Activated CD4-positive, alpha-beta memory T cell treated with anti-CD3 and anti-CD28 coated beads for 36 hours (primary cell): ENCODE measurements at regions not wholly inside any gene's neighbourhood (a gene's known extent, or its start where the extent isn't known, plus 50 kb on each side); places are given as distances from the start of the nearest gene placed in this dataset.

Experiments
- CTCF ChIA-PET: fragments of 350-600 bp; sonication (Branson Sonifier 250); formaldehyde crosslinking; loops from one replicate; lab custom pipeline; 2021; ENCODE audit warnings: antibody characterized with exemption, inconsistent platforms; lab: Charles Lee
- POLR2A ChIA-PET: fragments of 350-600 bp; sonication (Branson Sonifier 250); formaldehyde crosslinking; loops from one replicate; lab custom pipeline; 2021; ENCODE audit warnings: antibody characterized with exemption; lab: Charles Lee
- DNase-seq: peaks from one replicate; pipeline ENCODE4 v3.0.0-alpha.2; 2020
- H3K27ac Mint-ChIP-seq: one replicate; pipeline ENCODE4 v1.8.0; 2021; ENCODE audit warnings: mixed read lengths
- H3K27me3 Mint-ChIP-seq: one replicate; pipeline ENCODE4 v1.8.0; 2021; ENCODE audit warnings: mixed read lengths
- H3K36me3 Mint-ChIP-seq: one replicate; pipeline ENCODE4 v1.8.0; 2021; ENCODE audit warnings: mixed read lengths
- H3K4me1 Mint-ChIP-seq: one replicate; pipeline ENCODE4 v1.8.0; 2021; ENCODE audit warnings: low read depth, mixed read lengths
- H3K4me3 Mint-ChIP-seq: one replicate; pipeline ENCODE4 v1.8.0; 2021; ENCODE audit warnings: mild to moderate bottlenecking, mixed read lengths
- H3K9me3 Mint-ChIP-seq: one replicate; pipeline ENCODE4 v1.8.0; 2021; ENCODE audit warnings: mixed read lengths
- intact Hi-C: fragments of 100-400 bp; cut with micrococcal nuclease; formaldehyde crosslinking; loops from one replicate; pipeline ENCODE4 v1.15.1; 2023

- intact Hi-C loops: no loop called here
- H3K27ac Mint-ChIP-seq: no peak overlapping the region
- no peaks in the 10 kb centered on the region for H3K4me1 Mint-ChIP-seq
- CTCF ChIA-PET: no interaction called here
- peaks cover 39% of the 10 kb centered on the region for H3K27me3 Mint-ChIP-seq
- H3K4me3 Mint-ChIP-seq: no peak overlapping the region
- no peaks in the 10 kb centered on the region for H3K36me3 Mint-ChIP-seq
- no peaks in the 10 kb centered on the region for H3K9me3 Mint-ChIP-seq
- no peak for DNase-seq
- POLR2A ChIA-PET: no interaction called here
These were observed 65.2 kb upstream of the CIBAR2 start for GRCh38 chr16:85177448-85177846.

- H3K9me3 Mint-ChIP-seq: no peaks in the 10 kb centered on the region
- no peak overlapping the region for H3K4me3 Mint-ChIP-seq
- no peaks in the 10 kb centered on the region for H3K36me3 Mint-ChIP-seq
- ChIA-PET POLR2A (no interaction called here), CTCF (no interaction called here)
- intact Hi-C loops: no loop called here
- H3K27me3 Mint-ChIP-seq: peaks cover 33% of the 10 kb centered on the region
- DNase-seq: no peak
- no peaks in the 10 kb centered on the region for H3K4me1 Mint-ChIP-seq
- no peak overlapping the region for H3K27ac Mint-ChIP-seq
These were observed 65.8 kb upstream of the CIBAR2 start for GRCh38 chr16:85178006-85178591.

- POLR2A ChIA-PET: no interaction called here
- Mint-ChIP-seq H3K27ac (no peak overlapping the region), H3K36me3 (no peaks in the 10 kb centered on the region), H3K27me3 (peaks cover 28% of the 10 kb centered on the region), H3K4me3 (no peak overlapping the region), H3K4me1 (no peaks in the 10 kb centered on the region), H3K9me3 (peaks cover 2% of the 10 kb centered on the region)
- intact Hi-C loops: no loop called here
- DNase-seq: no peak
- CTCF ChIA-PET: no interaction called here
These were observed 66.3 kb upstream of the CIBAR2 start for GRCh38 chr16:85178596-85178995.

- H3K4me3 Mint-ChIP-seq: no peak overlapping the region
- no peak overlapping the region for H3K27ac Mint-ChIP-seq
- peaks cover 11% of the 10 kb centered on the region for H3K9me3 Mint-ChIP-seq
- ChIA-PET POLR2A (no interaction called here), CTCF (no interaction called here)
- DNase-seq: no peak
- intact Hi-C loops: no loop called here
- peaks cover 25% of the 10 kb centered on the region for H3K27me3 Mint-ChIP-seq
- H3K36me3 Mint-ChIP-seq: no peaks in the 10 kb centered on the region
- H3K4me1 Mint-ChIP-seq: no peaks in the 10 kb centered on the region
These were observed 67.2 kb upstream of the CIBAR2 start for GRCh38 chr16:85179344-85180046.

- ChIA-PET POLR2A (no interaction called here), CTCF (no interaction called here)
- no peak for DNase-seq
- Mint-ChIP-seq H3K4me3 (no peak overlapping the region), H3K36me3 (peaks cover 2% of the 10 kb centered on the region), H3K27me3 (peaks cover 25% of the 10 kb centered on the region), H3K9me3 (peaks cover 17% of the 10 kb centered on the region), H3K27ac (no peak overlapping the region), H3K4me1 (no peaks in the 10 kb centered on the region)
- intact Hi-C loops: no loop called here
These were observed 68.0 kb upstream of the CIBAR2 start for GRCh38 chr16:85180047-85180826.

- Mint-ChIP-seq H3K9me3 (peaks cover 17% of the 10 kb centered on the region), H3K27me3 (peaks cover 20% of the 10 kb centered on the region), H3K36me3 (peaks cover 2% of the 10 kb centered on the region), H3K27ac (no peak overlapping the region), H3K4me1 (no peaks in the 10 kb centered on the region), H3K4me3 (no peak overlapping the region)
- CTCF ChIA-PET: no interaction called here
- intact Hi-C loops: no loop called here
- POLR2A ChIA-PET: no interaction called here
- DNase-seq: no peak
These were observed 68.8 kb upstream of the CIBAR2 start for GRCh38 chr16:85180827-85181738.

GRCh38 chr16:85181739-85182129 is 69.5 kb upstream of the CIBAR2 start:
- no peak for DNase-seq
- POLR2A ChIA-PET: no interaction called here
- intact Hi-C loops: no loop called here
- Mint-ChIP-seq H3K4me3 (no peak overlapping the region), H3K4me1 (no peaks in the 10 kb centered on the region), H3K9me3 (peaks cover 17% of the 10 kb centered on the region), H3K27me3 (peaks cover 14% of the 10 kb centered on the region), H3K27ac (no peak overlapping the region), H3K36me3 (peaks cover 2% of the 10 kb centered on the region)
- CTCF ChIA-PET: no interaction called here

- intact Hi-C loops: no loop called here
- Mint-ChIP-seq H3K27ac (no peak overlapping the region), H3K36me3 (peaks cover 2% of the 10 kb centered on the region), H3K4me3 (no peak overlapping the region), H3K4me1 (no peaks in the 10 kb centered on the region), H3K27me3 (peaks cover 11% of the 10 kb centered on the region), H3K9me3 (peaks cover 17% of the 10 kb centered on the region)
- POLR2A ChIA-PET: no interaction called here
- no peak for DNase-seq
- CTCF ChIA-PET: no interaction called here
These were observed 70.0 kb upstream of the CIBAR2 start for GRCh38 chr16:85182286-85182685.

GRCh38 chr16:85182774-85183173 is 70.5 kb upstream of the CIBAR2 start:
- intact Hi-C loops: no loop called here
- ChIA-PET POLR2A (no interaction called here), CTCF (no interaction called here)
- Mint-ChIP-seq H3K4me1 (no peaks in the 10 kb centered on the region), H3K4me3 (no peak overlapping the region), H3K27ac (no peak overlapping the region), H3K36me3 (peaks cover 2% of the 10 kb centered on the region), H3K9me3 (peaks cover 17% of the 10 kb centered on the region), H3K27me3 (peaks cover 7% of the 10 kb centered on the region)
- DNase-seq: no peak

- H3K36me3 Mint-ChIP-seq: peaks cover 2% of the 10 kb centered on the region
- ChIA-PET POLR2A (interaction anchor here (0.7 kb wide), 1 partner anchor 49 kb away, joined by 3 read pairs; no protein-coding TSS in a partner anchor), CTCF (no interaction called here)
- intact Hi-C loops: no loop called here
- no peak overlapping the region for H3K4me3 Mint-ChIP-seq
- no peaks in the 10 kb centered on the region for H3K4me1 Mint-ChIP-seq
- H3K9me3 Mint-ChIP-seq: peaks cover 17% of the 10 kb centered on the region
- H3K27me3 Mint-ChIP-seq: peaks cover 4% of the 10 kb centered on the region
- no peak overlapping the region for H3K27ac Mint-ChIP-seq
- DNase-seq: no peak
These were observed 71.3 kb upstream of the CIBAR2 start for GRCh38 chr16:85183564-85183963.

- no peaks in the 10 kb centered on the region for H3K4me1 Mint-ChIP-seq
- DNase-seq: no peak
- CTCF ChIA-PET: no interaction called here
- intact Hi-C loops: no loop called here
- H3K9me3 Mint-ChIP-seq: peaks cover 17% of the 10 kb centered on the region
- peaks cover 4% of the 10 kb centered on the region for H3K27me3 Mint-ChIP-seq
- H3K4me3 Mint-ChIP-seq: no peak overlapping the region
- POLR2A ChIA-PET: no interaction called here
- H3K36me3 Mint-ChIP-seq: peaks cover 2% of the 10 kb centered on the region
- no peak overlapping the region for H3K27ac Mint-ChIP-seq
These were observed 72.1 kb upstream of the CIBAR2 start for GRCh38 chr16:85184404-85184803.
